ENCODE measurements at regions not wholly inside any gene's neighbourhood (a gene's known extent, or its start where the extent isn't known, plus 50 kb on each side); places are given as distances from the start of the nearest gene placed in this dataset.

DNA sequence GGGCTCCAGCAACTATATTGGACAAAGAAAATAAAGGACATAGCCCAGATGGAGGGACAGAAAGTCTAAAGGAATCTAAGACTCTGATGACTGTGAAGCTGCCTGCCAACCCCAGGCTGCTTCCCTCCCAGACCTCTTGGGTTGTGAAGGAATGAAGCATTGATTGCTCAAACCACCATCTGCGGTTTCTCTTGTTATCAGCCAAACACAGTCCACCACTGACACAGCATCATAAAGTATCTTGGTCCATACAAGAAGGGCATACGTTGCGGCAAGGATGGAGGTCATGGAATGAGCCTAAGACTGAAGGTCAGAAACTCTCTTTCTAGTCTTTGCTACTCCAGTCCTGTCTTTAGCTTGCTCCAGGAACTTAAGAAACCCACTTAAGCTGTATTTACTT, 58.5 kb upstream of the PLXNC1 start:
- Mint-ChIP-seq H3K4me3 (no peak overlapping the region), H3K9me3 (no peaks in the 10 kb centered on the region; the same call in 2 of the 3 replicates), H3K27me3 (ENCODE audit: insufficient read depth, low read depth, poor library complexity) (no peaks in the 10 kb centered on the region), H3K27ac (no peak overlapping the region), H3K4me1 (no peaks in the 10 kb centered on the region), H3K36me3 (ENCODE audit: low read depth) (0 out of 3 replicates have a peak, but pooled peaks cover 3% of the 10 kb centered on the region)
- Histone ChIP-seq H3K79me2 (replicated peaks; ENCODE audit: insufficient read depth) (no peaks in the 10 kb centered on the region), H3K27ac (ENCODE audit: low read depth) (no peak overlapping the region), H2AFZ (no peak overlapping the region), H4K20me1 (replicated peaks; ENCODE audit: insufficient read depth) (no peaks in the 10 kb centered on the region), H3K27me3 (ENCODE audit: insufficient read depth) (no peaks in the 10 kb centered on the region), H3K9me2 (ENCODE audit: insufficient read depth) (peaks cover 5% of the 10 kb centered on the region), H3K4me1 (ENCODE audit: insufficient read depth) (no peaks in the 10 kb centered on the region), H3K4me3 (no peak overlapping the region), H3F3A (replicated peaks; ENCODE audit: low read depth) (no peaks in the 10 kb centered on the region), H3K36me3 (ENCODE audit: insufficient read depth) (no peaks in the 10 kb centered on the region), H3K4me2 (no peak overlapping the region)
- TF ChIP-seq JUNB (IDR thresholded peaks at IDR 0.05; ENCODE audit: unreplicated experiment) (no peak), REST (IDR thresholded peaks at IDR 0.05; ENCODE audit: unreplicated experiment) (no peak), CTCF (conservative IDR thresholded peaks at IDR 0.05; ENCODE audit: low read depth in 2 of 2) (no peak)
- TF ChIP-seq, protein P1, sequence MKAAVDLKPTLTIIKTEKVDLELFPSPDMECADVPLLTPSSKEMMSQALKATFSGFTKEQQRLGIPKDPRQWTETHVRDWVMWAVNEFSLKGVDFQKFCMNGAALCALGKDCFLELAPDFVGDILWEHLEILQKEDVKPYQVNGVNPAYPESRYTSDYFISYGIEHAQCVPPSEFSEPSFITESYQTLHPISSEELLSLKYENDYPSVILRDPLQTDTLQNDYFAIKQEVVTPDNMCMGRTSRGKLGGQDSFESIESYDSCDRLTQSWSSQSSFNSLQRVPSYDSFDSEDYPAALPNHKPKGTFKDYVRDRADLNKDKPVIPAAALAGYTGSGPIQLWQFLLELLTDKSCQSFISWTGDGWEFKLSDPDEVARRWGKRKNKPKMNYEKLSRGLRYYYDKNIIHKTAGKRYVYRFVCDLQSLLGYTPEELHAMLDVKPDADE (IDR thresholded peaks at IDR 0.05): no peak
- no peak for DNase-seq (ENCODE audit: low spot score)
- no peak for ATAC-seq

- Histone ChIP-seq H4K20me1 (replicated peaks; ENCODE audit: insufficient read depth) (no peaks in the 10 kb centered on the region), H3F3A (replicated peaks; ENCODE audit: low read depth) (no peaks in the 10 kb centered on the region), H3K4me2 (no peak overlapping the region), H3K27me3 (ENCODE audit: insufficient read depth) (no peaks in the 10 kb centered on the region), H3K4me1 (ENCODE audit: insufficient read depth) (no peaks in the 10 kb centered on the region), H3K36me3 (ENCODE audit: insufficient read depth) (no peaks in the 10 kb centered on the region), H3K4me3 (no peak overlapping the region), H3K79me2 (replicated peaks; ENCODE audit: insufficient read depth) (no peaks in the 10 kb centered on the region), H2AFZ (no peak overlapping the region), H3K9me2 (ENCODE audit: insufficient read depth) (no peaks in the 10 kb centered on the region; the same call in 1 of the 2 replicates), H3K27ac (ENCODE audit: low read depth) (no peak overlapping the region)
- DNase-seq (ENCODE audit: low spot score): no peak
- H3K27me3 Mint-ChIP-seq (ENCODE audit: insufficient read depth, low read depth, poor library complexity): no peaks in the 10 kb centered on the region
- H3K9me3 Mint-ChIP-seq: no peaks in the 10 kb centered on the region
- no peak overlapping the region for H3K27ac Mint-ChIP-seq
- H3K4me1 Mint-ChIP-seq: no peaks in the 10 kb centered on the region
- H3K4me3 Mint-ChIP-seq: no peak overlapping the region
- TF ChIP-seq JUNB (IDR thresholded peaks at IDR 0.05; ENCODE audit: unreplicated experiment) (no peak), CREB1 (CRISPR knock-in tag; IDR thresholded peaks at IDR 0.05; ENCODE audit: low read depth) (no peak), NANOG (IDR thresholded peaks at IDR 0.05; ENCODE audit: borderline replicate concordance) (no peak)
- TF ChIP-seq, protein P1 (IDR thresholded peaks at IDR 0.05): no peak
- H3K36me3 Mint-ChIP-seq (ENCODE audit: low read depth): no peaks in the 10 kb centered on the region
- no peak for ATAC-seq
Measured at GRCh38 chr12:94091624-94092023, 56.8 kb upstream of the PLXNC1 start.

Measured in GM23338 (cell line).